T-helper 2 cell treated with Interferon-gamma antibody and Interleukin-4, amounts not matched to agents 5 μg/mL and 100 μg/mL, for 36 hours (primary cell): ENCODE measurements at regions not wholly inside any gene's neighbourhood (a gene's known extent, or its start where the extent isn't known, plus 50 kb on each side); places are given as distances from the start of the nearest gene placed in this dataset.

Experiments used
- DNase-seq: peaks from one replicate; pipeline ENCODE4 v3.0.0; 2021; ENCODE audit warnings: low spot score
- H3K27ac Mint-ChIP-seq: one replicate; pipeline ENCODE4 v1.8.0; 2021; ENCODE audit warnings: mild to moderate bottlenecking, mixed read lengths
- H3K27me3 Mint-ChIP-seq: one replicate; pipeline ENCODE4 v1.8.0; 2021; ENCODE audit warnings: low read depth, mixed read lengths
- H3K36me3 Mint-ChIP-seq: one replicate; pipeline ENCODE4 v1.8.0; 2021; ENCODE audit warnings: low read depth, mixed read lengths
- H3K4me1 Mint-ChIP-seq: one replicate; pipeline ENCODE4 v1.8.0; 2021; ENCODE audit warnings: low read depth, mixed read lengths
- H3K4me3 Mint-ChIP-seq: one replicate; pipeline ENCODE4 v1.8.0; 2022; ENCODE audit warnings: mild to moderate bottlenecking, moderate library complexity, mixed read lengths
- H3K9me3 Mint-ChIP-seq: one replicate; pipeline ENCODE4 v1.8.0; 2021; ENCODE audit warnings: mixed read lengths

- no peak for DNase-seq
- no peak overlapping the region for H3K4me3 Mint-ChIP-seq
Measured at GRCh38 chr18:28594034-28594433, 417.1 kb upstream of the CDH2 start.

GRCh38 chr18:28588884-28589549 is 412.1 kb upstream of the CDH2 start:
- Mint-ChIP-seq H3K27me3 (no peaks in the 10 kb centered on the region), H3K9me3 (no peaks in the 10 kb centered on the region), H3K36me3 (no peaks in the 10 kb centered on the region), H3K4me3 (no peak overlapping the region), H3K4me1 (no peaks in the 10 kb centered on the region), H3K27ac (no peak overlapping the region)
- DNase-seq: no peak

More at GRCh38 chr18:28594034-28594433, 417.1 kb upstream of the CDH2 start:
- Mint-ChIP-seq H3K27ac (no peak overlapping the region), H3K4me1 (no peaks in the 10 kb centered on the region), H3K27me3 (no peaks in the 10 kb centered on the region), H3K9me3 (peaks cover 10% of the 10 kb centered on the region), H3K36me3 (no peaks in the 10 kb centered on the region)

- peaks cover 13% of the 10 kb centered on the region for H3K9me3 Mint-ChIP-seq
- no peak overlapping the region for H3K27ac Mint-ChIP-seq
- no peaks in the 10 kb centered on the region for H3K4me1 Mint-ChIP-seq
- no peak for DNase-seq
- no peak overlapping the region for H3K4me3 Mint-ChIP-seq
- H3K36me3 Mint-ChIP-seq: no peaks in the 10 kb centered on the region
- no peaks in the 10 kb centered on the region for H3K27me3 Mint-ChIP-seq
Measured at GRCh38 chr18:28584731-28585130, 407.8 kb upstream of the CDH2 start.

- Mint-ChIP-seq H3K4me1 (no peaks in the 10 kb centered on the region), H3K36me3 (no peaks in the 10 kb centered on the region), H3K4me3 (no peak overlapping the region), H3K27me3 (no peaks in the 10 kb centered on the region), H3K27ac (no peak overlapping the region), H3K9me3 (peaks cover 19% of the 10 kb centered on the region)
- DNase-seq: no peak
Measured at GRCh38 chr18:28582724-28583123, 405.8 kb upstream of the CDH2 start.

GRCh38 chr18:28581521-28582071 is 404.7 kb upstream of the CDH2 start:
- Mint-ChIP-seq H3K4me1 (no peaks in the 10 kb centered on the region), H3K36me3 (no peaks in the 10 kb centered on the region), H3K27ac (no peak overlapping the region), H3K9me3 (peaks cover 24% of the 10 kb centered on the region), H3K27me3 (no peaks in the 10 kb centered on the region), H3K4me3 (no peak overlapping the region)
- no peak for DNase-seq

DNA sequence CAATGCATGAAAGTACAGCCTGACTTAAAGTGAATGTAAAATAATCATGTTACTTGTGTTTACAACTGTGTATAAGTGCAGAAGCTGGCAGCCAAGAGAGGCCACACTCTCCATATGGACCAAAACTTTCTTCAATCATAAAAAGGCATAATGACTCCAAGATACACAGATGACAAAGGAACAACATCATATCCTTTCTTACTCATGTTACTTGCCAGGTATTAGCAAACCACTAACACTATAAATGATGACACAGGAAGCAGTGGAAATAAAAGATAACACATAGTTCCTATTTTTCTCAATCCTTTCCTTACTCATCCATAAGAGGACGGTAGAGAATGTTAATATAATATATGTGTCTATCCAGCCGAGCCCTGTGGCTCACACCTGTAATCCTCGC is 400.0 kb upstream of the CDH2 start:
- peaks cover 31% of the 10 kb centered on the region for H3K9me3 Mint-ChIP-seq
- DNase-seq: no peak
- H3K4me1 Mint-ChIP-seq: no peaks in the 10 kb centered on the region
- no peak overlapping the region for H3K4me3 Mint-ChIP-seq
- no peaks in the 10 kb centered on the region for H3K36me3 Mint-ChIP-seq
- no peaks in the 10 kb centered on the region for H3K27me3 Mint-ChIP-seq
- no peak overlapping the region for H3K27ac Mint-ChIP-seq

DNA sequence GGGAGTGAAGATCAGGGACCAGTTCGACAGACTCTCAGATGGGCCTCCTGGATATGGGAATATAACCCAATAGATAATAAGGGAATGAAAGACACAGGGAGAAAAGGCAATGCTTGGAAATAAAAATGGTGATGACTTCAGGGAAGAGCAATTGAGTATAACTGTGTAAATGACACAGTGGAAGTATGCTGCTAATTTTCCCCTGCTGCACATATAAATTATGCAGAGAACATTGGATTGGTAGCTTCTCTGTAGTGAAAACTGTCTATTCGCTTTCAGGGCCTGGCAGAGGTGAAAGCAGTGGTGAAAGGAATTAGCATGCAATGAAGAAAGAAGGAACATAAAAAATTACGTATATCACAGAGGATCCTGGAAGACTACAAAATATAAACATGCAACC is 398.2 kb upstream of the CDH2 start:
- DNase-seq: no peak
- Mint-ChIP-seq H3K27ac (no peak overlapping the region), H3K4me1 (no peaks in the 10 kb centered on the region), H3K4me3 (no peak overlapping the region), H3K27me3 (no peaks in the 10 kb centered on the region), H3K36me3 (no peaks in the 10 kb centered on the region), H3K9me3 (peaks cover 30% of the 10 kb centered on the region)

- Mint-ChIP-seq H3K4me1 (no peaks in the 10 kb centered on the region), H3K4me3 (no peak overlapping the region), H3K9me3 (peaks cover 20% of the 10 kb centered on the region), H3K36me3 (no peaks in the 10 kb centered on the region), H3K27me3 (no peaks in the 10 kb centered on the region), H3K27ac (no peak overlapping the region)
- no peak for DNase-seq
Measured at GRCh38 chr18:28574175-28574574, 397.2 kb upstream of the CDH2 start.

DNA sequence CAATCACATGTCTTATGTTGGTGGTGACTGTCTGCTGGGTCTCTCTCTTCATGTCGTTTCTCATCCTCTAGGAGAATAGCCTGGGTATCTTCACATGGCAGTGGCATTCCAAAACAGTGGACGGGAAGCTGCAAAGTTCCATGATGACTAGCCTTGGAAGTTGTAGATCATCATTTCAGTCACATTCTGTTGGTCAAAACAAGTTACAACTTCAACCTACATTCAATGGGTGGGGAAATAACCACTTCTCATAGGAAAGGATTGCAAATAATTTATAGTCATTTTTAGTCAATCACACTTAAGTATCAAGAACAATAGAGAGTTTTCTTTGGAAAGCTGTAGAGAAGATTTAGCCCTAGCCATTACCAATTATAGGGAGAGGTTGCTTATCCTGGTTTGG is 395.0 kb upstream of the CDH2 start:
- Mint-ChIP-seq H3K27ac (no peak overlapping the region), H3K4me3 (no peak overlapping the region), H3K27me3 (no peaks in the 10 kb centered on the region), H3K4me1 (no peaks in the 10 kb centered on the region), H3K9me3 (peaks cover 18% of the 10 kb centered on the region), H3K36me3 (no peaks in the 10 kb centered on the region)
- no peak for DNase-seq

DNA sequence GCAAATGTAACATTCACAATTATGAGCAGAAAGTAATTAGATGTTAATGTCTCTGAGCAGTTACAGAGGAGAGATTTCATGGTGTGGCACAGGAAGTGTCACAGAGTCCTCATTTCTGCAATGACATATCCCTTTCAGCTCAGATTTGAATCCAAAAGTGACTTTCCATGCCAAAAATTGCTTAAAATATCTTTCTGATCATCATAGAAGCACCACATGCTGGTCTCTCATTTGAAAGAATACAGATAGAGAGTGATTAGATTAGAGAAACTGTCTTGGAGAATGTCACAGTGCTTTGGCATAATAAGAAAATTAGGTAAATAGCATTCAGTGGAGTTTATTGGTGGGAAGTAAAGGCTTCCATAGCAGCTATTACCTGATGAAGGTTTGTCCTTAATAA is 383.4 kb upstream of the CDH2 start:
- no peak overlapping the region for H3K27ac Mint-ChIP-seq
- H3K36me3 Mint-ChIP-seq: no peaks in the 10 kb centered on the region
- H3K4me1 Mint-ChIP-seq: no peaks in the 10 kb centered on the region
- no peaks in the 10 kb centered on the region for H3K27me3 Mint-ChIP-seq
- DNase-seq: no peak
- no peak overlapping the region for H3K4me3 Mint-ChIP-seq
- peaks cover 21% of the 10 kb centered on the region for H3K9me3 Mint-ChIP-seq

- Mint-ChIP-seq H3K9me3 (peaks cover 27% of the 10 kb centered on the region), H3K36me3 (no peaks in the 10 kb centered on the region), H3K27ac (no peak overlapping the region), H3K27me3 (no peaks in the 10 kb centered on the region), H3K4me3 (no peak overlapping the region), H3K4me1 (no peaks in the 10 kb centered on the region)
- DNase-seq: no peak
Measured at GRCh38 chr18:28559511-28559910, 382.6 kb upstream of the CDH2 start.

DNA sequence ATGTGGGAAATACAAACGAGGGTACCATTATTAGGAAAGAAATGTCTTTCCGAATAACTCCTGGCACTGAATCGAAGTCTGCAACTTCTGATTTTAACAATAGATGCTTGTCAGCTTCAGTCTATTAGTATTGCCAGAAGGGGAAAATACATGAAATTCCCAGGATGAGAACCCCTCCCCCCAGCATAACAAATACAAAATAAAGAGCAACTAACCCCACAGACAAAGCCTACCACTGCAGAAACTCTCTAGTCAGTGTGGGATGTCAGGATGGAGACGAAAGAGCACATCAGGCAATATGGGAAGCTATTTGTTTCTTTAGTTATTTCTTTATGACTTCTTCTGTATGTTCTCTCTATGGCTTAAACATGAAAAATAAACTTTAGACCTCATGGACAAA is 365.0 kb upstream of the CDH2 start:
- no peak for DNase-seq
- Mint-ChIP-seq H3K27ac (no peak overlapping the region), H3K36me3 (no peaks in the 10 kb centered on the region), H3K27me3 (no peaks in the 10 kb centered on the region), H3K4me1 (no peaks in the 10 kb centered on the region), H3K4me3 (no peak overlapping the region), H3K9me3 (peaks cover 34% of the 10 kb centered on the region)

GRCh38 chr18:28541276-28541930 is 364.5 kb upstream of the CDH2 start:
- no peaks in the 10 kb centered on the region for H3K36me3 Mint-ChIP-seq
- peaks cover 34% of the 10 kb centered on the region for H3K9me3 Mint-ChIP-seq
- no peaks in the 10 kb centered on the region for H3K27me3 Mint-ChIP-seq
- H3K4me1 Mint-ChIP-seq: no peaks in the 10 kb centered on the region
- DNase-seq: no peak
- no peak overlapping the region for H3K4me3 Mint-ChIP-seq
- H3K27ac Mint-ChIP-seq: no peak overlapping the region

DNA sequence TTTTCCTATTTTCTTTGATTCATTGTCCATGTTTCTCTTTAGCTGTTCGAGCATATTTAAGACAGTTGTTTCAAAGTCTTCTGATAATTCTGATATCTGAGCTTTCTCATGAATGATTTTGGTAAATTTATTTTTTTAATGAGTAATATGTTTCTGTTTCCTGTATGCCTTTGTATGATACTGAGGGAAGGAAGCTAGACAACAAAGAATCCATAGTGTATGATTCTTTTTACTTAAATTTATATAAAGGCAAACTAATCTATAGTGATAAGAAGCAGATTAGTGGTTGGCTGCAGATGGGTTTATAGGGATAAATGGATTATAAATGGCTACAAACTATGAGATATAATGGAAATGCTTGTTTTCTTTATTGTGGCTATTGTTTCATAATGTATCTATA is 352.7 kb upstream of the CDH2 start:
- H3K27me3 Mint-ChIP-seq: no peaks in the 10 kb centered on the region

More for the DNA sequence above, 352.7 kb upstream of the CDH2 start:
- H3K9me3 Mint-ChIP-seq: peaks cover 24% of the 10 kb centered on the region
- DNase-seq: no peak
- no peaks in the 10 kb centered on the region for H3K36me3 Mint-ChIP-seq
- H3K4me3 Mint-ChIP-seq: no peak overlapping the region
- H3K27ac Mint-ChIP-seq: no peak overlapping the region
- no peaks in the 10 kb centered on the region for H3K4me1 Mint-ChIP-seq
